ENCODE measurements at regions not wholly inside any gene's neighbourhood (a gene's known extent, or its start where the extent isn't known, plus 50 kb on each side); places are given as distances from the start of the nearest gene placed in this dataset.
"Not testable (repeated sequence)": the region's sequence is repeated elsewhere in the genome, so short reads cannot be mapped to it uniquely, and the experiment has no call there.

GRCh38 chr6:164998297-164998696 lies 311.1 kb downstream of the C6orf118 start:
- Histone ChIP-seq H3K9ac (ENCODE audit: low read depth in 1 of 2, low read length in 2 of 2) (no peak overlapping the region), H3K27ac (ENCODE audit: low read depth, low read length) (no peak overlapping the region), H3K27me3 (ENCODE audit: control insufficient read depth in 1 of 2, insufficient read depth in 2 of 2, low read length in 2 of 2) (no peaks in the 10 kb centered on the region), H3K9me3 (ENCODE audit: control insufficient read depth in 1 of 2, low read length in 2 of 2) (peaks cover 4 to 9% of the 10 kb centered on the region in 2 donors), H3K4me1 (ENCODE audit: control insufficient read depth in 1 of 2, insufficient read depth in 2 of 2, low read length in 2 of 2) (no peaks in the 10 kb centered on the region), H3K4me3 (ENCODE audit: low read depth in 1 of 2, low read length in 2 of 2) (no peak overlapping the region), H3K36me3 (ENCODE audit: control insufficient read depth in 1 of 2, insufficient read depth in 2 of 2, low read length in 2 of 2) (no peaks in the 10 kb centered on the region)

- Histone ChIP-seq H3K4me3 (ENCODE audit: low read depth in 1 of 2, low read length in 2 of 2) (no peak overlapping the region), H3K9me3 (ENCODE audit: control insufficient read depth in 1 of 2, low read length in 2 of 2) (peaks cover 4 to 9% of the 10 kb centered on the region in 2 donors), H3K36me3 (ENCODE audit: control insufficient read depth in 1 of 2, insufficient read depth in 2 of 2, low read length in 2 of 2) (no peaks in the 10 kb centered on the region), H3K9ac (ENCODE audit: low read depth in 1 of 2, low read length in 2 of 2) (no peak overlapping the region), H3K27me3 (ENCODE audit: control insufficient read depth in 1 of 2, insufficient read depth in 2 of 2, low read length in 2 of 2) (no peaks in the 10 kb centered on the region), H3K27ac (ENCODE audit: low read depth, low read length) (no peak overlapping the region), H3K4me1 (ENCODE audit: control insufficient read depth in 1 of 2, insufficient read depth in 2 of 2, low read length in 2 of 2) (no peaks in the 10 kb centered on the region)
Observed at GRCh38 chr6:164996838-164997237, 312.6 kb downstream of the C6orf118 start.

GRCh38 chr6:164991573-164991972 lies 317.8 kb downstream of the C6orf118 start:
- Histone ChIP-seq H3K27me3 (ENCODE audit: control insufficient read depth in 1 of 2, insufficient read depth in 2 of 2, low read length in 2 of 2) (no peaks in the 10 kb centered on the region), H3K9ac (ENCODE audit: low read depth in 1 of 2, low read length in 2 of 2) (no peak overlapping the region), H3K27ac (ENCODE audit: low read depth, low read length) (no peak overlapping the region), H3K36me3 (ENCODE audit: control insufficient read depth in 1 of 2, insufficient read depth in 2 of 2, low read length in 2 of 2) (no peaks in the 10 kb centered on the region), H3K4me3 (ENCODE audit: low read depth in 1 of 2, low read length in 2 of 2) (no peak overlapping the region), H3K4me1 (ENCODE audit: control insufficient read depth in 1 of 2, insufficient read depth in 2 of 2, low read length in 2 of 2) (no peaks in the 10 kb centered on the region), H3K9me3 (ENCODE audit: control insufficient read depth in 1 of 2, low read length in 2 of 2) (peaks cover 0 to 2% of the 10 kb centered on the region in 2 donors)

GRCh38 chr6:164990901-164991300 lies 318.5 kb downstream of the C6orf118 start:
- Histone ChIP-seq H3K4me3 (ENCODE audit: low read depth in 1 of 2, low read length in 2 of 2) (no peak overlapping the region), H3K9me3 (ENCODE audit: control insufficient read depth in 1 of 2, low read length in 2 of 2) (no peaks in the 10 kb centered on the region), H3K27me3 (ENCODE audit: control insufficient read depth in 1 of 2, insufficient read depth in 2 of 2, low read length in 2 of 2) (no peaks in the 10 kb centered on the region), H3K36me3 (ENCODE audit: control insufficient read depth in 1 of 2, insufficient read depth in 2 of 2, low read length in 2 of 2) (no peaks in the 10 kb centered on the region), H3K4me1 (ENCODE audit: control insufficient read depth in 1 of 2, insufficient read depth in 2 of 2, low read length in 2 of 2) (no peaks in the 10 kb centered on the region), H3K9ac (ENCODE audit: low read depth in 1 of 2, low read length in 2 of 2) (no peak overlapping the region), H3K27ac (ENCODE audit: low read depth, low read length) (no peak overlapping the region)

- Histone ChIP-seq H3K27me3 (ENCODE audit: control insufficient read depth in 1 of 2, insufficient read depth in 2 of 2, low read length in 2 of 2) (no peaks in the 10 kb centered on the region), H3K9me3 (ENCODE audit: control insufficient read depth in 1 of 2, low read length in 2 of 2) (peaks cover 0 to 3% of the 10 kb centered on the region in 2 donors), H3K4me1 (ENCODE audit: control insufficient read depth in 1 of 2, insufficient read depth in 2 of 2, low read length in 2 of 2) (no peaks in the 10 kb centered on the region), H3K36me3 (ENCODE audit: control insufficient read depth in 1 of 2, insufficient read depth in 2 of 2, low read length in 2 of 2) (no peaks in the 10 kb centered on the region), H3K9ac (ENCODE audit: low read depth in 1 of 2, low read length in 2 of 2) (no peak overlapping the region), H3K4me3 (ENCODE audit: low read depth in 1 of 2, low read length in 2 of 2) (no peak overlapping the region), H3K27ac (ENCODE audit: low read depth, low read length) (no peak overlapping the region)
Observed at GRCh38 chr6:164982389-164982788, 327.0 kb downstream of the C6orf118 start.

- H3K27ac ChIP-seq (ENCODE audit: low read depth, low read length) = no peak overlapping the region
- no peaks in the 10 kb centered on the region for H3K4me1 ChIP-seq (ENCODE audit: control insufficient read depth in 1 of 2, insufficient read depth in 2 of 2, low read length in 2 of 2)
- H3K36me3 ChIP-seq (ENCODE audit: control insufficient read depth in 1 of 2, insufficient read depth in 2 of 2, low read length in 2 of 2) = no peaks in the 10 kb centered on the region
- H3K9ac ChIP-seq (ENCODE audit: low read depth in 1 of 2, low read length in 2 of 2) = no peak overlapping the region
- no peaks in the 10 kb centered on the region for H3K27me3 ChIP-seq (ENCODE audit: control insufficient read depth in 1 of 2, insufficient read depth in 2 of 2, low read length in 2 of 2)
- no peak overlapping the region for H3K4me3 ChIP-seq (ENCODE audit: low read depth in 1 of 2, low read length in 2 of 2)
- H3K9me3 ChIP-seq (ENCODE audit: control insufficient read depth in 1 of 2, low read length in 2 of 2) = peaks cover 6 to 8% of the 10 kb centered on the region in 2 donors
Observed at GRCh38 chr6:164967102-164967501, 342.3 kb downstream of the C6orf118 start.

GRCh38 chr6:164962805-164963204 lies 346.6 kb downstream of the C6orf118 start:
- Histone ChIP-seq H3K27ac (ENCODE audit: low read depth, low read length) (no peak overlapping the region), H3K9ac (ENCODE audit: low read depth in 1 of 2, low read length in 2 of 2) (no peak overlapping the region), H3K9me3 (ENCODE audit: control insufficient read depth in 1 of 2, low read length in 2 of 2) (peaks cover 6 to 14% of the 10 kb centered on the region in 2 donors), H3K4me3 (ENCODE audit: low read depth in 1 of 2, low read length in 2 of 2) (no peak overlapping the region), H3K36me3 (ENCODE audit: control insufficient read depth in 1 of 2, insufficient read depth in 2 of 2, low read length in 2 of 2) (no peaks in the 10 kb centered on the region), H3K27me3 (ENCODE audit: control insufficient read depth in 1 of 2, insufficient read depth in 2 of 2, low read length in 2 of 2) (no peaks in the 10 kb centered on the region), H3K4me1 (ENCODE audit: control insufficient read depth in 1 of 2, insufficient read depth in 2 of 2, low read length in 2 of 2) (no peaks in the 10 kb centered on the region)

GRCh38 chr6:164947164-164947563 lies 362.2 kb downstream of the C6orf118 start:
- H3K4me1 ChIP-seq (ENCODE audit: control insufficient read depth in 1 of 2, insufficient read depth in 2 of 2, low read length in 2 of 2) = no peaks in the 10 kb centered on the region
- no peaks in the 10 kb centered on the region for H3K27me3 ChIP-seq (ENCODE audit: control insufficient read depth in 1 of 2, insufficient read depth in 2 of 2, low read length in 2 of 2)
- H3K27ac ChIP-seq (ENCODE audit: low read depth, low read length) = no peak overlapping the region
- H3K4me3 ChIP-seq (ENCODE audit: low read depth in 1 of 2, low read length in 2 of 2) = no peak overlapping the region
- H3K9me3 ChIP-seq (ENCODE audit: control insufficient read depth in 1 of 2, low read length in 2 of 2) = no peaks in the 10 kb centered on the region
- no peaks in the 10 kb centered on the region for H3K36me3 ChIP-seq (ENCODE audit: control insufficient read depth in 1 of 2, insufficient read depth in 2 of 2, low read length in 2 of 2)
- H3K9ac ChIP-seq (ENCODE audit: low read depth in 1 of 2, low read length in 2 of 2) = no peak overlapping the region

- Histone ChIP-seq H3K27ac (ENCODE audit: low read depth, low read length) (no peak overlapping the region), H3K9ac (ENCODE audit: low read depth in 1 of 2, low read length in 2 of 2) (no peak overlapping the region)
Observed at GRCh38 chr6:164942271-164942670, 367.1 kb downstream of the C6orf118 start.

GRCh38 chr6:164933238-164933794 lies 376.1 kb downstream of the C6orf118 start:
- H3K36me3 ChIP-seq (ENCODE audit: control insufficient read depth in 1 of 2, insufficient read depth in 2 of 2, low read length in 2 of 2); H3K27ac ChIP-seq (ENCODE audit: low read depth, low read length); H3K4me3 ChIP-seq (ENCODE audit: low read depth in 1 of 2, low read length in 2 of 2); H3K9me3 ChIP-seq (ENCODE audit: control insufficient read depth in 1 of 2, low read length in 2 of 2); H3K4me1 ChIP-seq (ENCODE audit: control insufficient read depth in 1 of 2, insufficient read depth in 2 of 2, low read length in 2 of 2); H3K9ac ChIP-seq (ENCODE audit: low read depth in 1 of 2, low read length in 2 of 2); H3K27me3 ChIP-seq (ENCODE audit: control insufficient read depth in 1 of 2, insufficient read depth in 2 of 2, low read length in 2 of 2): not testable (repeated sequence)

More at GRCh38 chr6:164942271-164942670, 367.1 kb downstream of the C6orf118 start:
- Histone ChIP-seq H3K27me3 (ENCODE audit: control insufficient read depth in 1 of 2, insufficient read depth in 2 of 2, low read length in 2 of 2) (no peaks in the 10 kb centered on the region), H3K4me3 (ENCODE audit: low read depth in 1 of 2, low read length in 2 of 2) (no peak overlapping the region), H3K9me3 (ENCODE audit: control insufficient read depth in 1 of 2, low read length in 2 of 2) (peaks cover 0 to 4% of the 10 kb centered on the region in 2 donors), H3K36me3 (ENCODE audit: control insufficient read depth in 1 of 2, insufficient read depth in 2 of 2, low read length in 2 of 2) (no peaks in the 10 kb centered on the region), H3K4me1 (ENCODE audit: control insufficient read depth in 1 of 2, insufficient read depth in 2 of 2, low read length in 2 of 2) (no peaks in the 10 kb centered on the region)
